ENCODE measurements at regions not wholly inside any gene's neighbourhood (a gene's known extent, or its start where the extent isn't known, plus 50 kb on each side); places are given as distances from the start of the nearest gene placed in this dataset.

- Histone ChIP-seq H3K4me3 (ENCODE audit: low read depth in 1 of 2, low read length in 2 of 2) (no peak overlapping the region), H3K9ac (ENCODE audit: low read length) (no peak overlapping the region), H3K36me3 (ENCODE audit: insufficient read depth, low read length) (no peaks in the 10 kb centered on the region), H3K27me3 (ENCODE audit: control insufficient read depth in 1 of 2, insufficient read depth in 2 of 2, low read length in 2 of 2) (no peaks in the 10 kb centered on the region), H3K4me1 (ENCODE audit: insufficient read depth, low read length) (no peaks in the 10 kb centered on the region), H3K9me3 (ENCODE audit: low read length) (no peaks in the 10 kb centered on the region), H3K27ac (ENCODE audit: low read depth, low read length) (no peak overlapping the region)
Observed at GRCh38 chr1:164333387-164333786, 225.6 kb upstream of the PBX1 start.

- Histone ChIP-seq H3K27me3 (ENCODE audit: control insufficient read depth in 1 of 2, insufficient read depth in 2 of 2, low read length in 2 of 2) (no peaks in the 10 kb centered on the region), H3K4me3 (ENCODE audit: low read depth in 1 of 2, low read length in 2 of 2) (no peak overlapping the region), H3K36me3 (ENCODE audit: insufficient read depth, low read length) (no peaks in the 10 kb centered on the region), H3K9me3 (ENCODE audit: low read length) (no peaks in the 10 kb centered on the region), H3K4me1 (ENCODE audit: insufficient read depth, low read length) (no peaks in the 10 kb centered on the region), H3K9ac (ENCODE audit: low read length) (no peak overlapping the region), H3K27ac (ENCODE audit: low read depth, low read length) (no peak overlapping the region)
Observed at GRCh38 chr1:164337394-164337793, 221.6 kb upstream of the PBX1 start.

DNA sequence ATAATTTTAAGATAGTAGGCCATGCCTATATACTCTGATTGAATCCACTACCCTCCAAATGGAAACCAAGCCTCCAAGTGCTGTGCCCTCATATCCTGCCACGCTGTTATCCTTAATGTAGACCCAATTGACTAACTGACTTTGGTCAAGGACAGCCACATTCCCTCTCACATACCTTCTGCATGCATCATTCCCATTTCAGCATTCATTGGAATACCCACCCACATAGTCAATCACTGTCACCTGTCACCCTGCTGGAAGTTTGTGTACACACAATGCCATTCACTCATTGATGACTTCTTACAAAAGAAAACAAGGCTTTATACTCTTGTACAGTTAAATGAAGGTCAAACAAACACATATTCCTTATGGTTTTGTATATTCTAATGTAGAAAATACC is 221.1 kb upstream of the PBX1 start:
- no peaks in the 10 kb centered on the region for H3K27me3 ChIP-seq (ENCODE audit: control insufficient read depth in 1 of 2, insufficient read depth in 2 of 2, low read length in 2 of 2)
- H3K27ac ChIP-seq (ENCODE audit: low read depth, low read length) = no peak overlapping the region
- H3K9me3 ChIP-seq (ENCODE audit: low read length) = no peaks in the 10 kb centered on the region
- no peaks in the 10 kb centered on the region for H3K36me3 ChIP-seq (ENCODE audit: insufficient read depth, low read length)
- no peak overlapping the region for H3K4me3 ChIP-seq (ENCODE audit: low read depth in 1 of 2, low read length in 2 of 2)
- no peaks in the 10 kb centered on the region for H3K4me1 ChIP-seq (ENCODE audit: insufficient read depth, low read length)
- no peak overlapping the region for H3K9ac ChIP-seq (ENCODE audit: low read length)

GRCh38 chr1:164343189-164343588 is 215.8 kb upstream of the PBX1 start:
- Histone ChIP-seq H3K4me1 (ENCODE audit: insufficient read depth, low read length) (no peaks in the 10 kb centered on the region), H3K27me3 (ENCODE audit: control insufficient read depth in 1 of 2, insufficient read depth in 2 of 2, low read length in 2 of 2) (no peaks in the 10 kb centered on the region), H3K9ac (ENCODE audit: low read length) (no peak overlapping the region), H3K36me3 (ENCODE audit: insufficient read depth, low read length) (no peaks in the 10 kb centered on the region), H3K27ac (ENCODE audit: low read depth, low read length) (no peak overlapping the region), H3K4me3 (ENCODE audit: low read depth in 1 of 2, low read length in 2 of 2) (no peak overlapping the region), H3K9me3 (ENCODE audit: low read length) (no peaks in the 10 kb centered on the region)

- Histone ChIP-seq H3K27me3 (ENCODE audit: control insufficient read depth in 1 of 2, insufficient read depth in 2 of 2, low read length in 2 of 2) (no peaks in the 10 kb centered on the region), H3K36me3 (ENCODE audit: insufficient read depth, low read length) (no peaks in the 10 kb centered on the region), H3K4me1 (ENCODE audit: insufficient read depth, low read length) (no peaks in the 10 kb centered on the region), H3K27ac (ENCODE audit: low read depth, low read length) (no peak overlapping the region), H3K9ac (ENCODE audit: low read length) (no peak overlapping the region), H3K4me3 (ENCODE audit: low read depth in 1 of 2, low read length in 2 of 2) (no peak overlapping the region), H3K9me3 (ENCODE audit: low read length) (peaks cover 6% of the 10 kb centered on the region)
Observed at GRCh38 chr1:164347980-164348379, 211.0 kb upstream of the PBX1 start.

DNA sequence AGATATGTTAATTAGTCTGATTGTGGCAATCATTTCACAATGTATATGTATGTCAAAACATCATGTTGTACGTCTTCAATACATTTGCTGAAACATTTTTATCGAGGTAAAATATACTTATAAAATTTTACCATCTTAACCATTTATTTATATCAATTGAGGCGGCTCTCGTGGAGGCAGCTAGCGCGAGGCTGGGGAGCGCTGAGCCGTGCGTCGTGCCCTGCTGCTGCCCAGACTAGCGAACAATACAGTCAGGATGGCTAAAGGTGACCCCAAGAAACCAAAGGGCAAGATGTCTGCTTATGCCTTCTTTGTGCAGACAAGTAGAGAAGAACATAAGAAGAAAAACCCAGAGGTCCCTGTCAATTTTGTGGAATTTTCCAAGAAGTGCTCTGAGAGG is 202.5 kb upstream of the PBX1 start:
- H3K4me1 ChIP-seq (ENCODE audit: insufficient read depth, low read length) = peaks cover 5% of the 10 kb centered on the region
- H3K36me3 ChIP-seq (ENCODE audit: insufficient read depth, low read length) = no peaks in the 10 kb centered on the region
- no peaks in the 10 kb centered on the region for H3K9me3 ChIP-seq (ENCODE audit: low read length)
- H3K9ac ChIP-seq (ENCODE audit: low read length) = no peak overlapping the region
- H3K27ac ChIP-seq (ENCODE audit: low read depth, low read length) = no peak overlapping the region
- no peaks in the 10 kb centered on the region for H3K27me3 ChIP-seq (ENCODE audit: control insufficient read depth in 1 of 2, insufficient read depth in 2 of 2, low read length in 2 of 2)
- H3K4me3 ChIP-seq (ENCODE audit: low read depth in 1 of 2, low read length in 2 of 2) = no peak overlapping the region

DNA sequence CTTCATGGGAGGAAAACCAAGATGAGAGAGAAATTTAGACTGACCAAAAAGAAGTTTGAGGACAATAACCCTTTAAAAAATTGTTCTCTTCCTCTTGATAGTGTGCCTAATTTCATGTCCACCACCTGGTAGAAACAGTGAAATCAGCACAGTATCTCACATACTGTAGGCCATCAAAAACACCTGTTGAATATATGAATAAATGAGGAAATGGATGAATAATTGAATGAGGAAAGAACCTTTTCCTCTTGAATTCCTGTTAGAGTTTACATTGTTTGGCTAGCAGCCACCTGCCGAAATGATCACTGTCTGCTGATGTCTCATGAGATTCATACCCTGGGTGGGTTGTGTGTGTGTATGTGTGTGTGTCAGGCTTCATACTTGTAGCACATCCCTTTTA is 198.7 kb upstream of the PBX1 start:
- H3K4me1 ChIP-seq (ENCODE audit: insufficient read depth, low read length) = peaks cover 10% of the 10 kb centered on the region
- no peaks in the 10 kb centered on the region for H3K27me3 ChIP-seq (ENCODE audit: control insufficient read depth in 1 of 2, insufficient read depth in 2 of 2, low read length in 2 of 2)
- no peaks in the 10 kb centered on the region for H3K36me3 ChIP-seq (ENCODE audit: insufficient read depth, low read length)
- H3K9me3 ChIP-seq (ENCODE audit: low read length) = no peaks in the 10 kb centered on the region
- H3K9ac ChIP-seq (ENCODE audit: low read length) = no peak overlapping the region
- H3K27ac ChIP-seq (ENCODE audit: low read depth, low read length) = no peak overlapping the region
- no peak overlapping the region for H3K4me3 ChIP-seq (ENCODE audit: low read depth in 1 of 2, low read length in 2 of 2)

GRCh38 chr1:164361927-164362326 is 197.1 kb upstream of the PBX1 start:
- no peak overlapping the region for H3K9ac ChIP-seq (ENCODE audit: low read length)
- no peak overlapping the region for H3K4me3 ChIP-seq (ENCODE audit: low read depth in 1 of 2, low read length in 2 of 2)
- peaks cover 10% of the 10 kb centered on the region for H3K4me1 ChIP-seq (ENCODE audit: insufficient read depth, low read length)
- H3K9me3 ChIP-seq (ENCODE audit: low read length) = peaks cover 6% of the 10 kb centered on the region
- no peaks in the 10 kb centered on the region for H3K27me3 ChIP-seq (ENCODE audit: control insufficient read depth in 1 of 2, insufficient read depth in 2 of 2, low read length in 2 of 2)
- H3K27ac ChIP-seq (ENCODE audit: low read depth, low read length) = no peak overlapping the region
- no peaks in the 10 kb centered on the region for H3K36me3 ChIP-seq (ENCODE audit: insufficient read depth, low read length)

- Histone ChIP-seq H3K4me3 (ENCODE audit: low read depth in 1 of 2, low read length in 2 of 2) (no peak overlapping the region), H3K9ac (ENCODE audit: low read length) (no peak overlapping the region), H3K9me3 (ENCODE audit: low read length) (peaks cover 6% of the 10 kb centered on the region), H3K27me3 (ENCODE audit: control insufficient read depth in 1 of 2, insufficient read depth in 2 of 2, low read length in 2 of 2) (no peaks in the 10 kb centered on the region), H3K36me3 (ENCODE audit: insufficient read depth, low read length) (no peaks in the 10 kb centered on the region), H3K4me1 (ENCODE audit: insufficient read depth, low read length) (peaks cover 10% of the 10 kb centered on the region), H3K27ac (ENCODE audit: low read depth, low read length) (no peak overlapping the region)
Observed at GRCh38 chr1:164363980-164364379, 195.0 kb upstream of the PBX1 start.

- H3K9me3 ChIP-seq (ENCODE audit: low read length) = peaks cover 6% of the 10 kb centered on the region
- no peaks in the 10 kb centered on the region for H3K36me3 ChIP-seq (ENCODE audit: insufficient read depth, low read length)
- no peak overlapping the region for H3K4me3 ChIP-seq (ENCODE audit: low read depth in 1 of 2, low read length in 2 of 2)
Observed at GRCh38 chr1:164366014-164366413, 193.0 kb upstream of the PBX1 start.

DNA sequence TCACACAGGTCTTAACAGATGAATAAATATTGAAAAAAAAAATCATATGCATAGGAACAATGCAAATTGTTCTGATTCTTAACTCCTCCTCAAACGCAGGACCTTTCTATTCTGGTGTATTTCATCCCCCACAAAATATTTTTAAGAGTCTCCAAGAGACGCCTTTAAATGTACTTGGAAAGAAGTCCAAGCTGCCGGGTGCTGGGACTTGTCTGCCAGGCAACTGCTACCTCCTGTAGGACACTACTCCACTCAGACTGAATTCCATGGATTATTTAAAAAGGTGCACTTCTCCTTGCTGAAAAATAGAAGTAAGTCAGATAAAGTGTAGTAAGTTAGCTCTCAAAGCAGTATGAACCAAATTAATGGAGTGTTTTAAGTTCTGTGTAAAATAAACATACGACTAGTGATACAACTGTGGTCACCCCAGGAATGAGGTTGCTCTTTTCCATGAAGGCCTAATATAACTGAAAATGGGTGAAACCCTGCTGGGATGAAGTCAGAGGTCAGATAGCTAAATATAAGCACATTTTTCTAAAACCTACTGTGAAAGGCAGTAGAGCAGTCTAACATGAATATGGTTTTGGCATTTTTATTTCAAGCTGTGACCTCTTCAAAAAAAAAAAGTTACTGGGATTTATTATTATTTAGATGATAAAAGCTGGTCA is 189.2 kb upstream of the PBX1 start:
- H3K9ac ChIP-seq (ENCODE audit: low read length) = no peak overlapping the region
- H3K27ac ChIP-seq (ENCODE audit: low read depth, low read length) = peak overlapping the region; percentile 35
- no peak overlapping the region for H3K4me3 ChIP-seq (ENCODE audit: low read depth in 1 of 2, low read length in 2 of 2)
- no peaks in the 10 kb centered on the region for H3K36me3 ChIP-seq (ENCODE audit: insufficient read depth, low read length)
- H3K9me3 ChIP-seq (ENCODE audit: low read length) = peaks cover 6% of the 10 kb centered on the region
- no peaks in the 10 kb centered on the region for H3K27me3 ChIP-seq (ENCODE audit: control insufficient read depth in 1 of 2, insufficient read depth in 2 of 2, low read length in 2 of 2)
- peaks cover 12% of the 10 kb centered on the region for H3K4me1 ChIP-seq (ENCODE audit: insufficient read depth, low read length)

More at GRCh38 chr1:164366014-164366413, 193.0 kb upstream of the PBX1 start:
- H3K27me3 ChIP-seq (ENCODE audit: control insufficient read depth in 1 of 2, insufficient read depth in 2 of 2, low read length in 2 of 2) = no peaks in the 10 kb centered on the region
- peaks cover 23% of the 10 kb centered on the region for H3K4me1 ChIP-seq (ENCODE audit: insufficient read depth, low read length)
- no peak overlapping the region for H3K27ac ChIP-seq (ENCODE audit: low read depth, low read length)
- H3K9ac ChIP-seq (ENCODE audit: low read length) = no peak overlapping the region

DNA sequence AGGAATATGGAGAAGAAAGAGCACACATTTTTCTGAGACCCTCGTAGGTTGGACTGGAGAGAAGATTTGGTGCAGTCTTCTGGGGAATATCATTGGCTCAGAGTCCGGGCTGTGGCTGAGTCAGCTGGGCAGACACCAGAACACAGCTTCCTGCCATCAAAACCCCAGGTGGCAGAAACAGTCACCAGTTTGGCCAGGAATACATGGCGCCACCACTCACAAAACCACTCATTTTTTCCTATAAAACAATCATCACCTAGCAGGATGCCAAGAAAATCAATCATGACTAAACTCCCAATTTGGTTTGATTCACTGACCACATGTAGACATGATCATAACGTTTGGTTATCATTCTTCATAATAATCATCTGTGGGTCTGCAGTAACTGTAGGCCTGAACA is 178.1 kb upstream of the PBX1 start:
- H3K4me3 ChIP-seq (ENCODE audit: low read depth in 1 of 2, low read length in 2 of 2) = no peak overlapping the region
- no peak overlapping the region for H3K9ac ChIP-seq (ENCODE audit: low read length)
- H3K27me3 ChIP-seq (ENCODE audit: control insufficient read depth in 1 of 2, insufficient read depth in 2 of 2, low read length in 2 of 2) = no peaks in the 10 kb centered on the region
- no peaks in the 10 kb centered on the region for H3K9me3 ChIP-seq (ENCODE audit: low read length)
- H3K27ac ChIP-seq (ENCODE audit: low read depth, low read length) = no peak overlapping the region
- no peaks in the 10 kb centered on the region for H3K4me1 ChIP-seq (ENCODE audit: insufficient read depth, low read length)
- H3K36me3 ChIP-seq (ENCODE audit: insufficient read depth, low read length) = no peaks in the 10 kb centered on the region

Measured in muscle layer of colon (tissue), 2 donors.